Panc1 (cell line): ENCODE measurements at regions not wholly inside any gene's neighbourhood (a gene's known extent, or its start where the extent isn't known, plus 50 kb on each side); places are given as distances from the start of the nearest gene placed in this dataset.

Source experiments
- ATAC-seq: fragments of 200-7000 bp; cut with Tn5 transposase; 2 replicates; pipeline ENCODE4 v1.9.1; 2020; ENCODE audit warnings: mild to moderate bottlenecking, moderate library complexity
- BruUV-seq: library from RNA; stranded (reverse); fragments of 400-500 nt; replicated peaks from 2 replicates; lab custom pipeline; 2021; lab: Mats Ljungman, UMichigan
- CTCF ChIA-PET: fragments of 300-600 bp; sonication (Branson Sonifier 250); formaldehyde crosslinking; loops from one replicate; lab custom pipeline; 2022; ENCODE audit warnings: antibody characterized with exemption; lab: Charles Lee
- POLR2A ChIA-PET: fragments of 300-600 bp; sonication (Branson Sonifier 250); formaldehyde crosslinking; loops from one replicate; lab custom pipeline; 2022; ENCODE audit warnings: antibody characterized with exemption; lab: Charles Lee
- DNase-seq: peaks from one replicate; pipeline ENCODE4 v3.0.0-alpha.2; 2010; ENCODE audit warnings: low read depth, low spot score
- H3K27ac ChIP-seq: 2 replicates; pipeline ENCODE4 v1.5.1; 2011; ENCODE audit warnings: mild to moderate bottlenecking, low read length, inconsistent platforms
- H3K27me3 ChIP-seq: fragments of 200-500 bp; sonication (Bioruptor generic); 2 replicates; pipeline ENCODE4 v1.6.0; 2014; ENCODE audit warnings: low read length, inconsistent platforms; ENCODE audit not compliant: control insufficient read depth, insufficient read depth
- H3K36me3 ChIP-seq: fragments of 200-500 bp; sonication (Bioruptor generic); 2 replicates; pipeline ENCODE4 v1.5.1; 2014; ENCODE audit warnings: inconsistent platforms, mild to moderate bottlenecking, low read length, moderate library complexity; ENCODE audit not compliant: control insufficient read depth, insufficient read depth
- H3K4me1 ChIP-seq: 2 replicates; pipeline ENCODE4 v1.5.1; 2011; ENCODE audit warnings: inconsistent platforms, mild to moderate bottlenecking, low read length, moderate library complexity; ENCODE audit not compliant: control insufficient read depth, insufficient read depth
- H3K4me3 ChIP-seq, 2 experiments: 2 replicates each; pipeline ENCODE4 v1.5.1; 2011 to 2012; ENCODE audit warnings: low read depth in 2 of 2, low read length in 2 of 2, mild to moderate bottlenecking in 2 of 2, inconsistent platforms in 1 of 2, moderate library complexity in 1 of 2
- H3K9me3 ChIP-seq: fragments of 200-500 bp; sonication (Bioruptor generic); 2 replicates; pipeline ENCODE4 v1.5.1; 2014; ENCODE audit warnings: low read depth, mild to moderate bottlenecking, inconsistent platforms, low read length, moderate library complexity; ENCODE audit not compliant: control insufficient read depth, insufficient read depth
- POLR2AphosphoS5 ChIP-seq: IDR thresholded peaks from 2 replicates; pipeline ENCODE4 v1.6.1; 2012; ENCODE audit warnings: mild to moderate bottlenecking, low read depth, low read length, moderate library complexity
- SIN3A ChIP-seq: IDR thresholded peaks from 2 replicates; pipeline ENCODE4 v1.6.1; 2012; ENCODE audit warnings: low read depth, mild to moderate bottlenecking, low read length, moderate library complexity, borderline replicate concordance; ENCODE audit not compliant: insufficient read depth
- TCF7L2 ChIP-seq: IDR thresholded peaks from 2 replicates; pipeline ENCODE4 v1.6.1; 2011; ENCODE audit warnings: mild to moderate bottlenecking, low read depth, low read length, inconsistent platforms
- in situ Hi-C: cut with HindIII; loops from 2 replicates; pipeline ENCODE4 v1.10.0; 2016; ENCODE audit warnings: low sequenced_read_pairs, low pct_unique_long_range_greater_than_20kb
- intact Hi-C: fragments of 100-400 bp; cut with micrococcal nuclease; formaldehyde crosslinking; loops from one replicate; pipeline ENCODE4 v1.10.0; 2022; ENCODE audit not compliant: unreplicated experiment
- TF ChIP-seq, protein P1 (sequence below), 2 experiments: IDR thresholded peaks; 2 replicates each; pipeline ENCODE4 v1.6.1; 2011 to 2012; ENCODE audit warnings: low read depth in 2 of 2, control low read depth in 1 of 2, low read length in 1 of 2, mild to moderate bottlenecking in 1 of 2, moderate library complexity in 1 of 2; ENCODE audit not compliant: insufficient read depth in 1 of 2
- TF ChIP-seq, protein P2 (sequence below): fragments of 450-650 bp; IDR thresholded peaks from 2 replicates; pipeline ENCODE4 v1.5.1; 2017; ENCODE audit warnings: mild to moderate bottlenecking

DNA sequence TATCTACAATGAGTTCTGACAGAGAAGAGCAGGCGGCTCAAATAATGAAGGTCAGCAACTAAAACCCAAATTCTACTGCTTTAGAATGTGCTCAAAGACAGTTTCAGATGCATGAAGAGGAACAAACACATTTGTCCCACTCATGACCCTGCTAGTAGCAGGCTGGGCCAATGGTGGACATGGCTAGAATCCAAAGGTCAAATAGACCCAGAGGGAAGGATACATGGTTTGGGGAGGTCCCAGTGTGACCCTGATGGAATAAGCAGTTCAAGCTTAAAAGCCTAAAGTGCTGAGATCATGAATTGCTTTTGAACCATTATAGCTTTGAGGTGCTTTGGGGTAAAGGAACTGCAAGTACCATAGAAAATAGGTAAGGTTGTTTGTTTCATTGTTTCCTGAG lies 450.7 kb downstream of the MID1IP1 start:
- ATAC-seq (no peak), DNase-seq (no peak)
- no peak for TF ChIP-seq TCF7L2
- TF ChIP-seq, protein P1, sequence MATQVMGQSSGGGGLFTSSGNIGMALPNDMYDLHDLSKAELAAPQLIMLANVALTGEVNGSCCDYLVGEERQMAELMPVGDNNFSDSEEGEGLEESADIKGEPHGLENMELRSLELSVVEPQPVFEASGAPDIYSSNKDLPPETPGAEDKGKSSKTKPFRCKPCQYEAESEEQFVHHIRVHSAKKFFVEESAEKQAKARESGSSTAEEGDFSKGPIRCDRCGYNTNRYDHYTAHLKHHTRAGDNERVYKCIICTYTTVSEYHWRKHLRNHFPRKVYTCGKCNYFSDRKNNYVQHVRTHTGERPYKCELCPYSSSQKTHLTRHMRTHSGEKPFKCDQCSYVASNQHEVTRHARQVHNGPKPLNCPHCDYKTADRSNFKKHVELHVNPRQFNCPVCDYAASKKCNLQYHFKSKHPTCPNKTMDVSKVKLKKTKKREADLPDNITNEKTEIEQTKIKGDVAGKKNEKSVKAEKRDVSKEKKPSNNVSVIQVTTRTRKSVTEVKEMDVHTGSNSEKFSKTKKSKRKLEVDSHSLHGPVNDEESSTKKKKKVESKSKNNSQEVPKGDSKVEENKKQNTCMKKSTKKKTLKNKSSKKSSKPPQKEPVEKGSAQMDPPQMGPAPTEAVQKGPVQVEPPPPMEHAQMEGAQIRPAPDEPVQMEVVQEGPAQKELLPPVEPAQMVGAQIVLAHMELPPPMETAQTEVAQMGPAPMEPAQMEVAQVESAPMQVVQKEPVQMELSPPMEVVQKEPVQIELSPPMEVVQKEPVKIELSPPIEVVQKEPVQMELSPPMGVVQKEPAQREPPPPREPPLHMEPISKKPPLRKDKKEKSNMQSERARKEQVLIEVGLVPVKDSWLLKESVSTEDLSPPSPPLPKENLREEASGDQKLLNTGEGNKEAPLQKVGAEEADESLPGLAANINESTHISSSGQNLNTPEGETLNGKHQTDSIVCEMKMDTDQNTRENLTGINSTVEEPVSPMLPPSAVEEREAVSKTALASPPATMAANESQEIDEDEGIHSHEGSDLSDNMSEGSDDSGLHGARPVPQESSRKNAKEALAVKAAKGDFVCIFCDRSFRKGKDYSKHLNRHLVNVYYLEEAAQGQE (IDR thresholded peaks at IDR 0.05; ENCODE audit: insufficient read depth in 1 of 2, low read depth in 2 of 2, low read length in 1 of 2) = no peak
- TF ChIP-seq SIN3A = no peak
- TF ChIP-seq POLR2AphosphoS5 = no peak
- TF ChIP-seq, protein P2, sequence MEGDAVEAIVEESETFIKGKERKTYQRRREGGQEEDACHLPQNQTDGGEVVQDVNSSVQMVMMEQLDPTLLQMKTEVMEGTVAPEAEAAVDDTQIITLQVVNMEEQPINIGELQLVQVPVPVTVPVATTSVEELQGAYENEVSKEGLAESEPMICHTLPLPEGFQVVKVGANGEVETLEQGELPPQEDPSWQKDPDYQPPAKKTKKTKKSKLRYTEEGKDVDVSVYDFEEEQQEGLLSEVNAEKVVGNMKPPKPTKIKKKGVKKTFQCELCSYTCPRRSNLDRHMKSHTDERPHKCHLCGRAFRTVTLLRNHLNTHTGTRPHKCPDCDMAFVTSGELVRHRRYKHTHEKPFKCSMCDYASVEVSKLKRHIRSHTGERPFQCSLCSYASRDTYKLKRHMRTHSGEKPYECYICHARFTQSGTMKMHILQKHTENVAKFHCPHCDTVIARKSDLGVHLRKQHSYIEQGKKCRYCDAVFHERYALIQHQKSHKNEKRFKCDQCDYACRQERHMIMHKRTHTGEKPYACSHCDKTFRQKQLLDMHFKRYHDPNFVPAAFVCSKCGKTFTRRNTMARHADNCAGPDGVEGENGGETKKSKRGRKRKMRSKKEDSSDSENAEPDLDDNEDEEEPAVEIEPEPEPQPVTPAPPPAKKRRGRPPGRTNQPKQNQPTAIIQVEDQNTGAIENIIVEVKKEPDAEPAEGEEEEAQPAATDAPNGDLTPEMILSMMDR = no peak
- in situ Hi-C loops (no loop called here), intact Hi-C loops (no loop called here)
- Histone ChIP-seq H3K27ac (no peak overlapping the region), H3K9me3 (no peaks in the 10 kb centered on the region), H3K4me3 (no peak overlapping the region), H3K27me3 (no peaks in the 10 kb centered on the region), H3K4me1 (no peaks in the 10 kb centered on the region), H3K36me3 (no peaks in the 10 kb centered on the region)
- BruUV-seq = no TSS peak
- POLR2A ChIA-PET = no interaction called here
- CTCF ChIA-PET = no interaction called here

GRCh38 chrX:39253551-39253950 lies 452.3 kb downstream of the MID1IP1 start:
- Histone ChIP-seq H3K27ac (no peak overlapping the region), H3K9me3 (no peaks in the 10 kb centered on the region), H3K4me3 (no peak overlapping the region), H3K36me3 (no peaks in the 10 kb centered on the region), H3K27me3 (no peaks in the 10 kb centered on the region), H3K4me1 (no peaks in the 10 kb centered on the region)
- ChIA-PET CTCF (no interaction called here), POLR2A (no interaction called here)
- TF ChIP-seq TCF7L2 (no peak), POLR2AphosphoS5 (no peak), SIN3A (no peak)
- TF ChIP-seq, protein P1 (IDR thresholded peaks at IDR 0.05; ENCODE audit: insufficient read depth in 1 of 2, low read depth in 2 of 2, low read length in 1 of 2) = no peak
- TF ChIP-seq, protein P2 = no peak
- no TSS peak for BruUV-seq
- ATAC-seq (no peak), DNase-seq (no peak)
- intact Hi-C loops (no loop called here), in situ Hi-C loops (no loop called here)
